DMS153 (cell line): ENCODE measurements at regions not wholly inside any gene's neighbourhood (a gene's known extent, or its start where the extent isn't known, plus 50 kb on each side); places are given as distances from the start of the nearest gene placed in this dataset.
A peak's percentile ranks its signal among the peaks of the same experiment; 100 is the strongest.

Experiments used
- DNase-seq: peaks from one replicate; lab custom pipeline; 2025; lab: John Stamatoyannopoulos, UW

- no peak for DNase-seq
These were observed 281.5 kb upstream of the HTR2A start for GRCh38 chr13:47178090-47178950.

- peak; percentile 3 for DNase-seq
These were observed 278.5 kb upstream of the HTR2A start for GRCh38 chr13:47175172-47175866.

DNA sequence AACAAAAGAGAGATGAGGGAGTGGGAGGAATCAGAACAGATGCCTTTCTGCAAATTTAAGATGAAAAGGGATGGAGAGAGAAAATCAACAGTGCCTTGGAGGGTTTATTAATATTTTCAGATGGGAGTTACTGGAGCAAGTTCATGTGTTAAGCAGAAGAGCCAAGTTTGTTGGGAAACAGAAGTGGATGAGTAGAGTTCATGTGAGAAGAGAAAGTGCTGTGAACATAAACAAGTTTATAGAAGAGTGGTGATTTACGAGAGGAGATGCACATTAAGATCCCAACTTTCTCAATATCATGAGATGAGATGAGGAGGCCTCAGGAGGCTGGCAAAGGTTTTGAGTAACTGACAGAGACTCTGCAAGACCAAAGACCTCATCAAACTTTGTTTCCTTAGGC is 274.1 kb upstream of the HTR2A start:
- DNase-seq, result no peak

- DNase-seq, result no peak
These were observed 271.8 kb upstream of the HTR2A start for GRCh38 chr13:47168618-47169017.

GRCh38 chr13:47168066-47168465 is 271.2 kb upstream of the HTR2A start:
- DNase-seq, result no peak

DNA sequence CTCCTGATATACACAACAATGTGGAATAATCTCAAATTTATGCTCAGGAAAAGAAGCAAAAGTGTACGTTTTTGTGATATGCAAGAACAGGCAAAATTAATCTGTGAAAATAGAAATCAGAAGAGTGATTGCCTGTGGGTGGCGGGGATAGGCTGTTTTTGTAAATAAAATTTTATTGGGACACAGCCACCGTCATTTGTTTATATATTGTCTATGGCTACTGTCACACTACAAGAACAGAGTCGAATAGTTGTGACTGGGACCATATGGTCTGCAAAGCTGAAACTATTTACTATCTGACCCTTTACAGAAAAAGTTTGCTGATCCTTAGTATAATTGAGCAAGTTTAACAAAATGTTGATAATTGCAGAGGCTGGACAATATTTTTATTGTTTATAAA is 269.5 kb upstream of the HTR2A start:
- DNase-seq, result no peak

GRCh38 chr13:47159853-47160550 is 263.1 kb upstream of the HTR2A start:
- DNase-seq, result no peak

GRCh38 chr13:47158593-47158992 is 261.7 kb upstream of the HTR2A start:
- DNase-seq, result no peak

DNA sequence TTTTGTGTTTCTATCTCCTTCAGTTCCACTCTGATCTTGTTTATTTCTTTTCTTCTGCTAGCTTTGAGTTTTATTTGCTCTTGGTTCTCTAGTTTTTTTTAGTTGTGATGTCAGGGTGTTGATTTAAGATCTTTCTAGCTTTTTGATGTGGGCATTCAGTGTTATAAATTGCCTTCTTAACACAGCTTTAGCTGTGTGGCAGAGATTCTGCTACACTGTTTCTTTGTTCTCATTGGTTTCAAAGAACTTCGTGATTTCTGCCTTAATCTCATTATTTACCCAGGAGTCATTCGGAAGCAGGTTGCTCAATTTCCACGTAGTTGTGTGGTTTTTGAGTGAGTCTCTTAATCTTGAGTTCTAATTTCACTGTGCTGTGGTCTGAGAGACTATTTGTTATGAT is 251.7 kb upstream of the HTR2A start:
- DNase-seq, result no peak

DNA sequence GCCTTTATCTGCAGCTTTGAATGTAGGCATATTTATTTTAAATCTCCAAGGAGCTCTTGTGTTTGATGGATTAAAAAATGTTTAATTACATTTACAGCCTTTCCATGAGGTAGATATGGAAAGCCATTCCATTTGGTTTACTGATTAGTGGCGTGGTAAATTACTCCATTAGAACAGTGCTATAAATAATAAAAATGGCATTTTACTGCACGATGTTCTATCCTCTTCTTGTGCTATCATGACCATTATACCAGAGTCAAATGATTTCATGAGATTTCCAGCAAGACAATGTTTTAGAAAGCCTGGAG is 250.9 kb upstream of the HTR2A start:
- no peak for DNase-seq

DNA sequence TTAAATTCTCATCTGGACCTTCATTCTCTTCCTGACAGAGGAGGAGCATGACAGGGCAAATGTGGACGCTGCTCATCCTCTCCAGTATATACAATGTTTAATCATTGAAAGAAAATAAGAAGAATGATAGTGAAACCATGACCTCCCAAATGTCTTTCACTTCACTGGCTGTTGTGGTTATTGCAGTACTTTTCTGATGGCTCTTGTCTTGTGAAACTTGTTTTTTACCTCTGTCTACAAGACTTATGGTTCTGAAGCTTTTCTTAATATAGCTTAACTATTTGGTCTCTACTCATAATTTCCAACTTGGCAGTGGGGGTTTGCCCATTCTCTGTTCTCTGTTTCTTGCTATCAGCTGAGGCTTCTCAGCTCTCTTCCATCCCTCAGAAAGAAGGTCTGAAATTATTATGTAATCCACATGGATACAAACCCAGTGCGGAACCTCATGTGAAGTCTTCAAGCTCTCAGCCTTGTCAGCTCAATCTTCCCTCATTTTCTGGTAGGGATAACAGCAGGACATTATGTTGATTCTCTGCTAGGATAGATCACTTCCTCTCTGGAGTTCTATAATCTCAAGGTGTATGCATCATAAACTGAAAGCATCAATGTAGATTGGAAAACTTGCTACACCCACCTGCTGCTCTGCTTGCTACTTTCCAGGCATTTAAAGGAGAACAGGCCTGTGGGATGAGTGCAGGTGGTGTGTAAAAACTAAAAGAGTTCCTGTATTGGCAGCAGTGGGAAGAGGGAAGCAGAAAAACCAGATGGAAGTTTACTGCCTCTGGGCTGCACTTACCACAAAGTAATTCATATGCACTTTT is 250.3 kb upstream of the HTR2A start:
- DNase-seq, result no peak

- DNase-seq, result no peak
These were observed 249.3 kb upstream of the HTR2A start for GRCh38 chr13:47146136-47146535.

DNA sequence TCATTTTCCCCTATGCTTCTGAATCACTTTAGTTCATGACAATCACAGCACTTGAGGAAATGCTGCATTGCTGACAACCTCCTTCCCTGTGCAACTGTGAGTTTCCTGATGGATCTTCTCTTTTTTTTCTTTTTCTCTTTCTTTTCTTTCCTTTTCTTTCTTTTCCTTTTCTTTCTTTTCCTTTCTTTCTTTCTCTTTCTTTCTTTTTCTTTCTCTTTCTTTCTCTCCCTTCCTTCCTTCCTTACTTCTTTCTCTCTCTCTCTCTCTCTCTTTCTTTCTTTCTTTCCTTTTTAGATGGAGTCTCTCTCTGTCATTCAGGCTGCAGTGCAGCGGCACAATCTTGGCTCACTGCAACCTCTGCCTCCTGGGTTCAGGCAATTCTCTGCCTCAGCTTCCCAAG is 247.9 kb upstream of the HTR2A start:
- DNase-seq, result no peak

GRCh38 chr13:47142105-47142504 is 245.3 kb upstream of the HTR2A start:
- DNase-seq, result no peak

GRCh38 chr13:47139519-47139918 is 242.7 kb upstream of the HTR2A start:
- no peak for DNase-seq

GRCh38 chr13:47136504-47136941 is 239.7 kb upstream of the HTR2A start:
- DNase-seq, result no peak

- no peak for DNase-seq
These were observed 239.1 kb upstream of the HTR2A start for GRCh38 chr13:47135800-47136503.

- no peak for DNase-seq
These were observed 238.2 kb upstream of the HTR2A start for GRCh38 chr13:47134939-47135489.

GRCh38 chr13:47133011-47133445 is 236.2 kb upstream of the HTR2A start:
- no peak for DNase-seq

DNA sequence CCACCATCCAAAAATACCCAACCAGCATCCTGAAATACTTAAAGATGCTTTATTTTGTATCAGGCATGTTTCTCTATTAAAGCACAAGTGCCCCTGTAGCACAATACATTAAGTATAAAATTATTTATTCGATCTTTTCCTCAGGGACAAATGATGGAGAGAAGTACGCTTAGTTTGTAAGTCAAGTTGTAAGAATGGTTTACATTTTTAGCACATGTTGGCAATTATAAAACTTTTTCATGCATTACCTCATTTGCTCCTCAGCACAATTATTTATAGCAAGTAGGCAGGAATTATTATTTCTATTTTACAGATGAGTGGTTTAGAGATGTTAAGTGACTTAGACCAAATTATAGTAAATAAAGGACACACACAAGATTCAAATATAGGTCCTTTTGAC is 232.6 kb upstream of the HTR2A start:
- no peak for DNase-seq

DNA sequence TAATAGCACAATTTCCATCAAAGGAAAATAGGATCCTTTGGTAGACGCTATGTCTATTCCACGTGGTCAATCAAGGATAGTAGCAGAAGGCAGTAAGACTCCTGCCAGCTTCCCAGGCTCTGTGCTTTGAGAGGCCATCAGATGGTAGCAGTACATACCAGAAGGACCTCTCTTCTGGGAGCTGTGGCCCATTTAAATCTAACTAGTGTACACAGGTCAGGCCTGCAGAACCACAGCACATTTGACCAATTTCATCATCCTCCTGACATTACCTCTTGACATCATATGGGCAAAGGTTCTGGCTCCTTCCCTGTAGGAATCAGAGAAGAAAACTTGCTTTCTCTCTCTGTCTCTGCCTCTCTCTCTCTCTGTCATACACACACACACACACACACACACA is 229.6 kb upstream of the HTR2A start:
- DNase-seq, result no peak
